ENCODE measurements at regions not wholly inside any gene's neighbourhood (a gene's known extent, or its start where the extent isn't known, plus 50 kb on each side); places are given as distances from the start of the nearest gene placed in this dataset.

DNA sequence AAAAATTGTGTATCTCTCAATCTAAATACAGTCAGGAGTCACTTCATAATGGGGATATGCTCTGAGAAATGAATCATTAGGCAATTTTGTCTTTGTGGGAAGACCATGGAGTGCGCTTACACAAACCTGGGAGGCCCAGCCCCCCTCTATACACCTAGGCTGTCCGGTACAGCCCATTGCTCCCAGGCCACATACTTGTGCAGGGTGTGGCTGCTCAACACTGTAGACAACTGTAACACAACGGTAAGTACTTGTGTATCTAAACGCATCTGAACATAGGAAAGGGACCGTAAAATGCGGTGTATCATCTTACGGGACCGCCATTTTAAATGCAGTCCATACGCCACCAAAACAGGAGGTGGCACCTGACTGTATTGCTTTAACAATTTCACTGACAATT is 58.0 kb upstream of the FRMD1 start:
- Histone ChIP-seq H3K36me3 (ENCODE audit: control insufficient read depth, insufficient read depth, low read length) (no peaks in the 10 kb centered on the region), H3K9me3 (no peaks in the 10 kb centered on the region), H3K27me3 (replicated peaks; ENCODE audit: control insufficient read depth, insufficient read depth, low read length) (no peaks in the 10 kb centered on the region), H3K4me3 (ENCODE audit: low read depth, low read length) (no peak overlapping the region), H3K4me1 (peaks cover 10% of the 10 kb centered on the region)
- DNase-seq, result no peak
- CTCF ChIA-PET, result no interaction called here
- H3K27me3 Mint-ChIP-seq (ENCODE audit: insufficient read depth, unreplicated experiment), result no peaks in the 10 kb centered on the region
- intact Hi-C loops (cut with micrococcal nuclease; ENCODE audit: unreplicated experiment), result no loop called here
- H3K4me3 Mint-ChIP-seq (ENCODE audit: unreplicated experiment), result no peak overlapping the region
- POLR2A ChIA-PET, result no interaction called here
- TF ChIP-seq, protein P1, sequence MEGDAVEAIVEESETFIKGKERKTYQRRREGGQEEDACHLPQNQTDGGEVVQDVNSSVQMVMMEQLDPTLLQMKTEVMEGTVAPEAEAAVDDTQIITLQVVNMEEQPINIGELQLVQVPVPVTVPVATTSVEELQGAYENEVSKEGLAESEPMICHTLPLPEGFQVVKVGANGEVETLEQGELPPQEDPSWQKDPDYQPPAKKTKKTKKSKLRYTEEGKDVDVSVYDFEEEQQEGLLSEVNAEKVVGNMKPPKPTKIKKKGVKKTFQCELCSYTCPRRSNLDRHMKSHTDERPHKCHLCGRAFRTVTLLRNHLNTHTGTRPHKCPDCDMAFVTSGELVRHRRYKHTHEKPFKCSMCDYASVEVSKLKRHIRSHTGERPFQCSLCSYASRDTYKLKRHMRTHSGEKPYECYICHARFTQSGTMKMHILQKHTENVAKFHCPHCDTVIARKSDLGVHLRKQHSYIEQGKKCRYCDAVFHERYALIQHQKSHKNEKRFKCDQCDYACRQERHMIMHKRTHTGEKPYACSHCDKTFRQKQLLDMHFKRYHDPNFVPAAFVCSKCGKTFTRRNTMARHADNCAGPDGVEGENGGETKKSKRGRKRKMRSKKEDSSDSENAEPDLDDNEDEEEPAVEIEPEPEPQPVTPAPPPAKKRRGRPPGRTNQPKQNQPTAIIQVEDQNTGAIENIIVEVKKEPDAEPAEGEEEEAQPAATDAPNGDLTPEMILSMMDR (IDR thresholded peaks at IDR 0.05; ENCODE audit: insufficient read depth in 1 of 2, low read depth in 1 of 2, low read length in 1 of 2, severe bottlenecking in 1 of 2, unreplicated experiment in 1 of 2), result no peak
- H3K27ac Mint-ChIP-seq (ENCODE audit: unreplicated experiment), result no peak overlapping the region
- H3K4me1 Mint-ChIP-seq (ENCODE audit: low read depth, unreplicated experiment), result peaks cover 12% of the 10 kb centered on the region
- peaks cover 6% of the 10 kb centered on the region for H3K36me3 Mint-ChIP-seq (ENCODE audit: insufficient read depth, unreplicated experiment)
- no peaks in the 10 kb centered on the region for H3K9me3 Mint-ChIP-seq (ENCODE audit: unreplicated experiment)
- no TSS peak for BruUV-seq (replicated peaks)

DNA sequence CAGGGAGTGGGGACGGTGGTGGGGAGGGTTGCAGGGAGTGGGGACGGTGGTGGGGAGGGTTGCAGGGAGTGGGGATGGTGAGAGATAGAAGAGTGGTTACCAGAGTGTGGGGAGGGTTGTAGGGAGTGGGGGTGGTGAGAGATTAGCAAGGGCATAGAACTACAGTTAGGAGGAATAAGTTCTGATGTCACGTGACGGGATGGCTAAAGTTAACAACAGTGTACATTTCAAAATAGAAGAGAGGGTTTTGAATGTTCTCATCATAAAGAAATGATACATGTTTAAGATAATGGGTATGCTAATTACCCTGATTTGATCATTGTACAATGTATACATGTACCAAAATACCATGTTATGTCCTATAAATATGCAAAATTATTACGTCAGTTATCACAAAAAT is 57.6 kb upstream of the FRMD1 start:
- ChIA-PET POLR2A (no interaction called here), CTCF (no interaction called here)
- no peak for DNase-seq
- intact Hi-C loops (cut with micrococcal nuclease; ENCODE audit: unreplicated experiment), result no loop called here
- no peak overlapping the region for H3K4me3 ChIP-seq (ENCODE audit: low read depth, low read length)
- peaks cover 14% of the 10 kb centered on the region for H3K4me1 ChIP-seq
- no peaks in the 10 kb centered on the region for H3K36me3 ChIP-seq (ENCODE audit: control insufficient read depth, insufficient read depth, low read length)
- TF ChIP-seq, protein P1 (IDR thresholded peaks at IDR 0.05; ENCODE audit: insufficient read depth in 1 of 2, low read depth in 1 of 2, low read length in 1 of 2, severe bottlenecking in 1 of 2, unreplicated experiment in 1 of 2), result no peak
- Mint-ChIP-seq H3K4me1 (ENCODE audit: low read depth, unreplicated experiment) (peaks cover 16% of the 10 kb centered on the region), H3K27ac (ENCODE audit: unreplicated experiment) (no peak overlapping the region), H3K9me3 (ENCODE audit: unreplicated experiment) (no peaks in the 10 kb centered on the region), H3K27me3 (ENCODE audit: insufficient read depth, unreplicated experiment) (no peaks in the 10 kb centered on the region), H3K4me3 (ENCODE audit: unreplicated experiment) (no peak overlapping the region), H3K36me3 (ENCODE audit: insufficient read depth, unreplicated experiment) (peaks cover 6% of the 10 kb centered on the region)
- BruUV-seq (replicated peaks), result no TSS peak
- no peaks in the 10 kb centered on the region for H3K9me3 ChIP-seq
- H3K27me3 ChIP-seq (replicated peaks; ENCODE audit: control insufficient read depth, insufficient read depth, low read length), result no peaks in the 10 kb centered on the region

DNA sequence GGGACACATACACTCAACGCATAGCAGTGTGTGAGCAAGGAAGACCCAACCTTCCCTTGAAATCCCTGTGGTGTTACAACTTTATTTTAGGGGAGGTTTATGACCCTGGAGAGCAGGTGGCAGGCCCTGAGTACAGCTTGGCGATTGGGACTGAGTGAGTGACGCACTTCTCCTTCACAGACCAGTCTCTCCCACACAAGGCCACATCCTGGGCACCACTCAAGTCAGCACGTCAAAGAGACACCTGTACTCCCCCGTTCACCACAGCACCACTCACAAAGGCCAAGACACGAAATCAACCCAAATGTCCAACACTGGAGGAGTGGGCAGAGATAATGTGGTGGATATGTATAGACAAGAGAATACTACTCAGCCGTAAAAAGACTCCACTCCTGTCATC is 57.0 kb upstream of the FRMD1 start:
- Mint-ChIP-seq H3K9me3 (ENCODE audit: unreplicated experiment) (no peaks in the 10 kb centered on the region), H3K4me1 (ENCODE audit: low read depth, unreplicated experiment) (peaks cover 22% of the 10 kb centered on the region), H3K27ac (ENCODE audit: unreplicated experiment) (no peak overlapping the region), H3K36me3 (ENCODE audit: insufficient read depth, unreplicated experiment) (peaks cover 6% of the 10 kb centered on the region), H3K4me3 (ENCODE audit: unreplicated experiment) (no peak overlapping the region), H3K27me3 (ENCODE audit: insufficient read depth, unreplicated experiment) (no peaks in the 10 kb centered on the region)
- H3K4me3 ChIP-seq (ENCODE audit: low read depth, low read length), result no peak overlapping the region
- no peak for DNase-seq
- ChIA-PET CTCF (no interaction called here), POLR2A (no interaction called here)
- H3K27me3 ChIP-seq (replicated peaks; ENCODE audit: control insufficient read depth, insufficient read depth, low read length), result no peaks in the 10 kb centered on the region
- no peaks in the 10 kb centered on the region for H3K9me3 ChIP-seq
- no peaks in the 10 kb centered on the region for H3K36me3 ChIP-seq (ENCODE audit: control insufficient read depth, insufficient read depth, low read length)
- BruUV-seq (replicated peaks), result no TSS peak
- intact Hi-C loops (cut with micrococcal nuclease; ENCODE audit: unreplicated experiment), result no loop called here
- peaks cover 20% of the 10 kb centered on the region for H3K4me1 ChIP-seq
- TF ChIP-seq, protein P1 (IDR thresholded peaks at IDR 0.05; ENCODE audit: insufficient read depth in 1 of 2, low read depth in 1 of 2, low read length in 1 of 2, severe bottlenecking in 1 of 2, unreplicated experiment in 1 of 2), result no peak

All from Caco-2 (cell line).